ENCODE measurements at regions not wholly inside any gene's neighbourhood (a gene's known extent, or its start where the extent isn't known, plus 50 kb on each side); places are given as distances from the start of the nearest gene placed in this dataset.
"Not testable (repeated sequence)": the region's sequence is repeated elsewhere in the genome, so short reads cannot be mapped to it uniquely, and the experiment has no call there.

GRCh38 chr21:10400622-10401361, 120.6 kb upstream of the TPTE start:
- not testable (repeated sequence) for H3K4me3 ChIP-seq (ENCODE audit: low read depth, low read length); DNase-seq (ENCODE audit: low read depth in 4 of 6, low spot score in 6 of 6); H3K27ac ChIP-seq (ENCODE audit: low read depth, low read length); H3K9me3 ChIP-seq (ENCODE audit: control insufficient read depth, insufficient read depth, low read length); H3K27me3 ChIP-seq (ENCODE audit: control insufficient read depth, insufficient read depth, low read length); H3K4me1 ChIP-seq (ENCODE audit: control insufficient read depth, insufficient read depth, low read length); H3K36me3 ChIP-seq (ENCODE audit: control insufficient read depth, insufficient read depth, low read length)
- WGBS (ENCODE audit: insufficient coverage), result 73% methylated on average over 11 of the region's 18 CpGs

GRCh38 chr21:10402461-10402860, 118.9 kb upstream of the TPTE start:
- not testable (repeated sequence) for DNase-seq (ENCODE audit: low read depth in 4 of 6, low spot score in 6 of 6); H3K36me3 ChIP-seq (ENCODE audit: control insufficient read depth, insufficient read depth, low read length); H3K9me3 ChIP-seq (ENCODE audit: control insufficient read depth, insufficient read depth, low read length); H3K4me3 ChIP-seq (ENCODE audit: low read depth, low read length); H3K27me3 ChIP-seq (ENCODE audit: control insufficient read depth, insufficient read depth, low read length); H3K27ac ChIP-seq (ENCODE audit: low read depth, low read length); H3K4me1 ChIP-seq (ENCODE audit: control insufficient read depth, insufficient read depth, low read length)
- 73% methylated on average over 4 of the region's 5 CpGs for WGBS (ENCODE audit: insufficient coverage)

DNA sequence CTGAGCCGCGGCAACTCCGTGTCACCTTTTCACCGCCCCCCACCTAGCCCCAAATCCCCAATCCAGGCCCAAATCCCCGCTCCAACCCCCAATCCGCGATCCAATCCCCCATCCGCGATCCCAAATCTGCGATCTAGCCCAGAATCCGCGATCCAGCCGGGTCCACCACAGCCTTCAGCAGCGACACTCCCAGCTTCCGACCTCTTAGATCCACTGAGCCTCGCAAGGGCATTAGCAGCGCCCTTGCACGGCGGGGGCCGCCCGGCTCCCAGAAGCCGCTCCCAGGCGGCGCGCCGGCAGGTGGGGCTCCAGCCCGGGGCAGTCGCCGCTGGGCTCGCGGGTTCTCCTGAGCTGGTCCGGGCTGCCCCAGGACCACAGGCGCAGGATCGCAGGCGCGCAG, 116.1 kb upstream of the TPTE start:
- DNase-seq (ENCODE audit: low read depth in 4 of 6, low spot score in 6 of 6); H3K4me3 ChIP-seq (ENCODE audit: low read depth, low read length); H3K36me3 ChIP-seq (ENCODE audit: control insufficient read depth, insufficient read depth, low read length); H3K9me3 ChIP-seq (ENCODE audit: control insufficient read depth, insufficient read depth, low read length); H3K27ac ChIP-seq (ENCODE audit: low read depth, low read length); H3K27me3 ChIP-seq (ENCODE audit: control insufficient read depth, insufficient read depth, low read length); H3K4me1 ChIP-seq (ENCODE audit: control insufficient read depth, insufficient read depth, low read length): not testable (repeated sequence)
- 65% methylated on average over 29 of the region's 36 CpGs for WGBS (ENCODE audit: insufficient coverage)

DNA sequence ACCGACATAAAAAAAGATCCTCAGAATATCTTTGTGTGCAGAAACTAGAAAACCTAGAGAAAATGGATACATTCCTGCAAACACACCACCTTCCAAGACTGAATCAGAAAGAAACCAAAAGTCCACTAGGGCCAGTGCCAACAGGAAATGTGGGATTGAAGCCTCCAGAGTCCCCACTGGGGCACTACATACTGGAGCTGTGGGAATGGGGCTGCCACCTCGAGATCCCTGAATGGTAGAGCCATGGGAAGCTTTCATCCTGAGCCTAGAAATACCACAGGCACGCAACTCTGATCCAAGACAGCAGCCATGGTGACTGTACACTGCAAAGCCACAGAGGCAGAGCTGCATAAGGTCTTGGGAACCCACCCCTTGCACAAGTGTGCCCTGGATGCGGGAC, 111.6 kb upstream of the TPTE start:
- WGBS (ENCODE audit: insufficient coverage), result 18% methylated on average over 1 of the region's 4 CpGs
- not testable (repeated sequence) for H3K9me3 ChIP-seq (ENCODE audit: control insufficient read depth, insufficient read depth, low read length); DNase-seq (ENCODE audit: low read depth in 4 of 6, low spot score in 6 of 6); H3K27me3 ChIP-seq (ENCODE audit: control insufficient read depth, insufficient read depth, low read length); H3K27ac ChIP-seq (ENCODE audit: low read depth, low read length); H3K4me1 ChIP-seq (ENCODE audit: control insufficient read depth, insufficient read depth, low read length); H3K4me3 ChIP-seq (ENCODE audit: low read depth, low read length); H3K36me3 ChIP-seq (ENCODE audit: control insufficient read depth, insufficient read depth, low read length)

DNA sequence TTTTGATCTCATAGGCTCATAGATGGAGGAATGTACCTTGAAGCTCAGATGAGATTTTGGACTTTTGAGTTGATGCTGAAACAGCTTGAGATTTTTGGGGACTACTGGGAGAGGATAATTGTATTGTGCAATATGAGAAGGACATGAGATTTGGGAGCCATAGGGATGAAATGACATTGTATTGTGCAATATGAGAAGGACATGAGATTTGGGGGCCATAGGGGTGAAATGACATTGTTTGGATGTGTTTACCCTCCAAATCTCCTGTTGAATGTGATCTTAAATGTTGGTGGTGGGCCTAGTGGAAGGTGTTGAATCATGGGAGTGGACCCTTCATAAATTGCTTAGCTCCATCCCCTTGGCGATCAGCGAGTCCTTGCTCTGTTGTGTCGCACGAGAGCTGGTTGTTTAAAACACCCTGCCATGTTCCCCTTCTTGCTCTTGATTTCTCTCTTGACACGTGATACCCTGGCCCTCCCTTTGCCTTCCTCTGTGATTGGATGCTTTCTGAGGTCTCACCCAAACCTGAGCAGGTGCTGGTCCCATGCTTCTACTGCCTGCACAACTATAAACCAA, 110.9 kb upstream of the TPTE start:
- 60% methylated on average over 2 of the region's 5 CpGs for WGBS (ENCODE audit: insufficient coverage)
- not testable (repeated sequence) for H3K36me3 ChIP-seq (ENCODE audit: control insufficient read depth, insufficient read depth, low read length); H3K9me3 ChIP-seq (ENCODE audit: control insufficient read depth, insufficient read depth, low read length); H3K27me3 ChIP-seq (ENCODE audit: control insufficient read depth, insufficient read depth, low read length); H3K4me3 ChIP-seq (ENCODE audit: low read depth, low read length); DNase-seq (ENCODE audit: low read depth in 4 of 6, low spot score in 6 of 6); H3K4me1 ChIP-seq (ENCODE audit: control insufficient read depth, insufficient read depth, low read length); H3K27ac ChIP-seq (ENCODE audit: low read depth, low read length)

DNA sequence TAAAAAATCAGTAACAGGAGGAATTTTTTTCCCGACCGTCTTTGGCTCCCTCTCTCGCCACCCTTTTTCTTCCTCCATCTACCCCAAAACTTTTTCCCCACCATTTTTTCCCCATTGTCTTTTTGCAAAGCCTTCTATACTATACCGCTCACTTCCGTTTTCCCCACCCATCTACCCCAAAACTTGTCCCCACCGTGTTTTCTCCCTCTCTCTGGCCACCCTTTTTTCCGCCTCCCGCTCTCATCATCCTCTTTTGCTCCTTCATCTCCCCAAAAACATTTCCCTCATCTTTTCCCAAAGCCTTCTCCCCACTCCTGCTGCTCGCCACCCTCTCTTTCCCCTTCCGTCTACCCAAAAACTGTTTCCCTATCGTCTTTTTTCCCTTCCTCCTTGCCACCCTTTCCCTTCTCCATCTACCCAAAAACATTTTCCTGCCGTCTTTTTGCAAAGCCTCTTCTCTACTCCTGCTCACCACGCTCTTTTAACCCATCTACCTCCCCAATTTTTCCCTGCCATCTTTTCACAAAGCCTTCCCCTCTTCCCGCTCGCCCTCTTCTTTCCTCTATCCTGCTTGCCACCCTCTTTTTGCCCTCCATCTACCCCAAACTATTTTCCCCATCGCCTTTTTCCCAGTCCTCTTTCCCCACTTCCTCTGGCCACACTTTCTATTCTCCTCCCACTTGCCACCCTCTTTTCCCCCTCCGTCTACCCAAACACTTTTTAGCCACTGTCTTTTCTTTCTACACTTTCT, 109.4 kb upstream of the TPTE start:
- H3K36me3 ChIP-seq (ENCODE audit: control insufficient read depth, insufficient read depth, low read length); H3K27me3 ChIP-seq (ENCODE audit: control insufficient read depth, insufficient read depth, low read length); H3K27ac ChIP-seq (ENCODE audit: low read depth, low read length); DNase-seq (ENCODE audit: low read depth in 4 of 6, low spot score in 6 of 6); H3K4me3 ChIP-seq (ENCODE audit: low read depth, low read length); H3K4me1 ChIP-seq (ENCODE audit: control insufficient read depth, insufficient read depth, low read length): not testable (repeated sequence)
- 66% methylated on average over 15 of the region's 17 CpGs for WGBS (ENCODE audit: insufficient coverage)
- peaks cover 13% of the 10 kb centered on the region for H3K9me3 ChIP-seq (ENCODE audit: control insufficient read depth, insufficient read depth, low read length)

DNA sequence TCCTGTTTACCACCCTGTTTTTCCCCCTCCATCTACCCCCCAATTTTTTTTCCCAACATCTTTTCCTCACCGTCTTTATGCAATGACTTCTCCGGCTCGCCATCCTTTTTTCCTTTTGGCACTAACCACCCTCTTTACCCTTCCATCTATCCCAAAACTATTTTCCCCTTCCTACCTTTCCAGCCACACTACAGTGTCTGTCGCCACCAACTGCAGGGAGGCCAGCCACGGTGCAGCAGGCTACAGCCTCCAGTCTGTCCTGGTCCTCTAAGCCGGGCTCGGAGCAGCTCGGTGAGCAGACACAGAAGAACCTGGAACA, 108.5 kb upstream of the TPTE start:
- 77% methylated on average over 7 of the region's 8 CpGs for WGBS (ENCODE audit: insufficient coverage)
- not testable (repeated sequence) for H3K27me3 ChIP-seq (ENCODE audit: control insufficient read depth, insufficient read depth, low read length); H3K4me3 ChIP-seq (ENCODE audit: low read depth, low read length); H3K27ac ChIP-seq (ENCODE audit: low read depth, low read length); DNase-seq (ENCODE audit: low read depth in 4 of 6, low spot score in 6 of 6); H3K36me3 ChIP-seq (ENCODE audit: control insufficient read depth, insufficient read depth, low read length); H3K4me1 ChIP-seq (ENCODE audit: control insufficient read depth, insufficient read depth, low read length)
- peaks cover 18% of the 10 kb centered on the region for H3K9me3 ChIP-seq (ENCODE audit: control insufficient read depth, insufficient read depth, low read length)

- 78% methylated on average over 28 of the region's 31 CpGs for WGBS (ENCODE audit: insufficient coverage)
- peaks cover 18% of the 10 kb centered on the region for H3K9me3 ChIP-seq (ENCODE audit: control insufficient read depth, insufficient read depth, low read length)
- not testable (repeated sequence) for H3K36me3 ChIP-seq (ENCODE audit: control insufficient read depth, insufficient read depth, low read length); H3K4me1 ChIP-seq (ENCODE audit: control insufficient read depth, insufficient read depth, low read length); H3K27me3 ChIP-seq (ENCODE audit: control insufficient read depth, insufficient read depth, low read length); DNase-seq (ENCODE audit: low read depth in 4 of 6, low spot score in 6 of 6); H3K27ac ChIP-seq (ENCODE audit: low read depth, low read length); H3K4me3 ChIP-seq (ENCODE audit: low read depth, low read length)
Observed at GRCh38 chr21:10413247-10414120, 107.9 kb upstream of the TPTE start.

GRCh38 chr21:10414121-10414924, 107.1 kb upstream of the TPTE start:
- DNase-seq (ENCODE audit: low read depth in 4 of 6, low spot score in 6 of 6); H3K4me1 ChIP-seq (ENCODE audit: control insufficient read depth, insufficient read depth, low read length); H3K27me3 ChIP-seq (ENCODE audit: control insufficient read depth, insufficient read depth, low read length); H3K36me3 ChIP-seq (ENCODE audit: control insufficient read depth, insufficient read depth, low read length); H3K27ac ChIP-seq (ENCODE audit: low read depth, low read length); H3K4me3 ChIP-seq (ENCODE audit: low read depth, low read length): not testable (repeated sequence)
- peaks cover 24% of the 10 kb centered on the region for H3K9me3 ChIP-seq (ENCODE audit: control insufficient read depth, insufficient read depth, low read length)
- WGBS (ENCODE audit: insufficient coverage), result 75% methylated on average over 9 of the region's 14 CpGs
